ENCODE measurements at regions not wholly inside any gene's neighbourhood (a gene's known extent, or its start where the extent isn't known, plus 50 kb on each side); places are given as distances from the start of the nearest gene placed in this dataset.

- DNase-seq, result no peak
Observed at GRCh38 chr18:41012194-41012593, 942.8 kb upstream of the PIK3C3 start.

- DNase-seq, result no peak
Observed at GRCh38 chr18:41009926-41010325, 945.1 kb upstream of the PIK3C3 start.

DNA sequence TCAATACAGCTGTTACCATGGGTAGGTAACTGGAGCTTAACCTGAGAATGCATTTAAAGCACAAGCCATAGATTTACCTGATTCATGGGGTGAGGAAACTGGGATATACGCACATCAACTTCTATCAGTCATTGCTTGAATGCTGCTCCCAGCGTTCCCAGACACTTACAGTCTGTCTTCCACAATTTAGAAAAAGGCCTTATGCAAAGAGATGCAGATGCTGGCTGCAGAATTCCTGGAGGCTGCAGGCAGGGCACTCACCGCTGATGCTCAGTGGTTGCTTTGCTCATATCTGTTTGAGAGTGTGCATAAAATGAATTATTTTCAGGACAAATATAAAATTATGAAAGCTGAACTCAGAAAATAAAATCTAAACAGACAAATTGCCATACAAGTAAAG lies 950.7 kb upstream of the PIK3C3 start:
- DNase-seq, result no peak

DNA sequence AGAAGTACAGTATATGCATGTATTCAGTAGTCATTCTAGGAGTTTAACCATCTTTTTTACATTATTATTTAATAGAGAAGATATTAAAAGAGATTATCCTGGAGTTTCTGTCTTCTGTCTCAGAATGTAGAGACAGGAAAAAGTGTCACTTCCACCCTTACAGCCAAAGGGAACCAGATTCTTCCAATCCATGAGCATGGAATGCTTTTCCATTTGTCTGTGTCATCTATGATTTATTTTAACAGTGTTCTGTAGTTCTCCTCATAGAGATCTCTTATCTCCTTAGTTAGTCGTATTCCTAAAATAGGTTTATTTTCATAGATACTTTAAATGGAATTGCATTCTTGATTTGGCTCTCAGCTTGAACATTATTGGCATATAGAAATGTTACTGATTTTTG lies 959.5 kb upstream of the PIK3C3 start:
- DNase-seq, result no peak

DNA sequence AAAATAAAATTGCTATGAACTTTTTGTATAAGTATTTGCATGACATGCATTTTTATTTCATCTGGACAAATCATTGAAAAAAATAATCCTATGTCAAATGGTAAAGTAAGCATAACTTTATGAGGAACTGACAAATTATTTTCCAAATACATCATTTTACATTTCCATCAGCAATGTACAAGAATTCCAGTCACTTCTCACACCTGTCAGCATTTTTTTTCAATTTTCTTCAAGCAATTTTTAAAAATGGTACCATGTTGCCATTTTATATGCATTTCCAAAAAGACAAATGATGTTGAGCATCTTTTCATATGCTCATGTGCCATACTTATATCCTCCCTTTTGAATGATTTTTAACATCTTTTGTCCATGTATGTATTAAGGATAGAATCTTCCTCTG lies 961.7 kb upstream of the PIK3C3 start:
- no peak for DNase-seq

- no peak for DNase-seq
Observed at GRCh38 chr18:40987581-40987980, 967.5 kb upstream of the PIK3C3 start.

DNA sequence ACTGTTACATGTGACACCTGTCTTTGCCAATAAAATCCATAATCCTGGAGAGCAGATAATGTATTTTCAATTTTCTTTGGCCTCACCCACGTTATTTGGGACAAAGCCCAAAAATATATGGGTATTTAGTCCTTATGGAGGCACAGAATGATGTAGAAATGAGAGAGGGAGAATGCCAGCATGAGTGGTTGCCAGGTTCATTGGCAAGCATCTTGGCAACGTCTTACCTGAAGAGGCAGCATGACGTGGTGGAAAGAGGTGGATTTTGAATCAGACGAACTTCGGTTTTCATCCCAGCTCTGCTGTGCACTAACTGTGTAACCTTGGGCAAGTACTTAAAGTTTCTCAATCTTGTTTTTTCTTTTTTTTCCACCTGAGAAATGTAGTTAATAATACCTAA lies 969.6 kb upstream of the PIK3C3 start:
- no peak for DNase-seq

DNA sequence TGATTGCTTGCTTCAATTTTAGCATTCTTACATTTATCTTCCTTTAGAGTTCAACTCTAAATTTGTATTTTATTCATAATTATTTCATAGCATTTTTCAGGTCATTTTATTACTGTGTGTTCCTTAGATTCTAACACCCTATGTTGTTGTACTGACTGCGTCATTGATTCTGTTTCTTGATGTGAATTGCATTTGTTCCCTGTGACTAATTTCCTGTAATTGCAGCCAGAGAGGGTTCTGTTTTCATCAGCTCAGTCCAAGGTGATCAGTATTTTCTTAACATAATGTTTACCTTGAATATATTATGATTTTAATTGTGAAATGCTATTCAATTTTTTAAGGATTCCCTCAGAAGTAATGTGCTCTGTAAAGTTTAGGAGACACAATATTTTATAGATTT lies 970.2 kb upstream of the PIK3C3 start:
- no peak for DNase-seq

- no peak for DNase-seq
Observed at GRCh38 chr18:40983835-40984234, 971.2 kb upstream of the PIK3C3 start.

DNA sequence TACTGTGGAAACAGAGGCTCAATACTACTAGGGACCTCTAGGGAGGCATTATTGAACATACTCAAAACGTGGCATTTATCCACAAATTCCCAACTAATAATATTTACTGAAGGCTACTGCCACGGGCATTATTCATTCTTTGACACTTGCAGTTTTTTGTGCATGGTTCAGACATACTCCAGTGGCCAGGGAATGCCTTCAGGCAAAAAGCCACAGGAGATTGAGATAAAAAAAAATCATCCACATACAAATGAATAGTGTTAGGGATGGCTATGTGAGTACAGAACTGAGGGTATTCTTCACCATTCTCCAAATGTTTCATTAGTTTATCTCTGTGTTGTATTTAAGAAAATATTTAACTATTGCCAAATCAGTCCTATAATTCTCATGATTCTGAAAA lies 974.9 kb upstream of the PIK3C3 start:
- no peak for DNase-seq

DNA sequence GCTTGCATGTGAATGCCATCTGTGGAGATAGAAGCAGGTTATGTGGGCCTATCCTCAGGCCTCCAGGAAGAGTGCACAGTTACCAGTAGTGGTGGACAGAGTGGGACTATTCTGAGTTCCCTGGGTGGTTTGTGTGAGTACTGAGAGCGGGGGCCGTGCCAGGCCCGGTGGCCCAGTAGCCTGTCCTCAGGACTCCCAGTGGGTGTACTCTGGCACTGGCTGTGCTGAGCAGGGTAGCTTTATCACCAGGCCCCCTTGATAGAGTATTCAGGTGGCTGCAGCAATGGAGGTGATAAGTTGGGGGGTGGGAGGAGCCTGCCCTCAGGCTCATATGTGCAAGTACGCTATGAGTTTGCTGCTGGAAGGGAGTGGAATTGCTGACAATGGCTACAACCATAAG lies 979.0 kb upstream of the PIK3C3 start:
- DNase-seq, result no peak

- DNase-seq, result no peak
Observed at GRCh38 chr18:40974448-40974847, 980.6 kb upstream of the PIK3C3 start.

GRCh38 chr18:40962784-40963183 lies 992.2 kb upstream of the PIK3C3 start:
- no peak for DNase-seq

GRCh38 chr18:40957533-40958070 lies 997.4 kb upstream of the PIK3C3 start:
- DNase-seq, result no peak

DNA sequence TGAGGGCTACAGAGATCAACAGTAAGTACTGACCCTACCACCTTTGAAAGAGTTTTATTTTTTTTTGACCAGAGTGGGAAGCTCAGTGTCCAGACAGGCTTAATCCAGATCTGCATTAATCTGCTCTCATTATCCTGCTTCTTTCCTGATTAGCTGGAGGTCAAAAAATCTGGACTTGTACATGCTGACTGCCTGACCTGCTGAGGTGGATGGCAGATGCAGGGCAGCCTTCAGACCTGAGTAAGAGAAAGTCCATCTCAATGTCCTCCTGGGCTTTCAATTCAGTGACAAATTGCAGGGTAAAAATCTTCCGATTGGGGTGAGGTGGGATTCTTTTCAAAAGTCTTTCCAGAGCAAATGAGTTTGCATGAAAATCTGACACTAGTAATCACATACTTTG lies 998.8 kb upstream of the PIK3C3 start:
- DNase-seq, result no peak

- DNase-seq, result no peak
Observed at GRCh38 chr18:40955351-40955750, 999.7 kb upstream of the PIK3C3 start.

GRCh38 chr18:40949114-40949950 lies 1005.7 kb upstream of the PIK3C3 start:
- DNase-seq, result no peak

DNA sequence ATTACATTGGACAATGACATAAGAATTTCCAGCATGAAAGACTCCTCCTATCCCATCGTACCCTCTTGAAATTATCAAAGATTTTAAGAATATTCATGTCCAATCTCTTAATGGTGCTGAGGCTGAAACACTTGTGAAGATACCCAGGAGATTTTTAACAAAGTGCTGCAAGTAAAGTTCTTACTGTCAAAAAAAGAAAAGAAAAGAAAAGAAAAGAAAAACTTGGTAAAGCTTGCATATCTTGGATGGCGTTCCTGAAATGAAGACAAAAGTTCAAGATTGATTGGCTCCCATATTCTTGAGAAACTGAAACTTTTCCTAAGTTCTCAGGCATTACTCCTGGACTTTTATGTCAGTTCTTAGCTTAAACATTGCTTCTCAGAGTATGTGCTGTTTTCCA lies 1010.5 kb upstream of the PIK3C3 start:
- DNase-seq, result no peak

GRCh38 chr18:40939656-40940515 lies 1015.1 kb upstream of the PIK3C3 start:
- DNase-seq, result no peak

GRCh38 chr18:40938615-40939014 lies 1016.4 kb upstream of the PIK3C3 start:
- no peak for DNase-seq

GRCh38 chr18:40937386-40937785 lies 1017.6 kb upstream of the PIK3C3 start:
- no peak for DNase-seq

- peak; percentile 68 for DNase-seq
Observed at GRCh38 chr18:40935423-40935822, 1019.6 kb upstream of the PIK3C3 start.

DNA sequence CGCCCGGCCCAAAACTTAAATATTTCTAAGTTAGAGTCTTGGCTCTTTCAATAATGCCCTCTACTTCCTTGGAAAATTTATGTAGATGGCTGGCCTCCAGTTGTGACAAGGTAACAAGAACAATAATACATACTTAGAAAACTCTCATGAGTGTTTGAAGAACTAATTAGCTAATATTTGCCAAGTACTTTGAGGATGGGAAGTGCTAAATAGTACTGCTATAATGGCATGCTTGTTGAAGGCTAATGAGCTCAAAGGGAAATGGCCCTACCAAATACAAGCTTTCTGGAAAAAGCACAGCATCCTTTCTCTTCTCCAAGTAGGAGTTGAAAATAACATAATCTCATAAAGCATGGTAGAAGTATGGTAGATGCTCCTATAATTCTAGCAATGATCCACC lies 1022.2 kb upstream of the PIK3C3 start:
- DNase-seq, result no peak

Measured in hematopoietic multipotent progenitor cell treated with erythropoietin and hydrocortisone succinate and interleukin-3 and kit ligand, for 6 days (in vitro differentiated cells).